A549 (cell line): ENCODE measurements at regions not wholly inside any gene's neighbourhood (a gene's known extent, or its start where the extent isn't known, plus 50 kb on each side); places are given as distances from the start of the nearest gene placed in this dataset.

Source experiments
- CHD2 ChIP-seq: fragments of 150-350 bp; IDR thresholded peaks from 2 replicates; pipeline ENCODE4 v1.6.1; 2014; ENCODE audit warnings: low read length; ENCODE audit not compliant: partially characterized antibody
- CTCF ChIP-seq: fragments of >200 bp; sonication (Bioruptor Twin); formaldehyde crosslinking; IDR thresholded peaks from 3 replicates; pipeline ENCODE4 v1.5.1; 2016
- EP300 ChIP-seq, 2 experiments: fragments of >200 bp; sonication (Bioruptor Twin); formaldehyde crosslinking; IDR thresholded peaks; 2 replicates in 1 of 2; 3 replicates in 1 of 2; pipeline ENCODE4 v1.6.1; 2016 to 2017
- HOXA7 ChIP-seq: fragments of 250-450 bp; sonication (Bioruptor Pico); IDR thresholded peaks from 2 replicates; pipeline ENCODE4 v1.5.0; 2020; ENCODE audit warnings: mild to moderate bottlenecking, moderate library complexity
- JUNB ChIP-seq: fragments of >200 bp; sonication (Bioruptor Twin); formaldehyde crosslinking; IDR thresholded peaks from 2 replicates; pipeline ENCODE4 v1.6.1; 2016
- MAX ChIP-seq: IDR thresholded peaks from 2 replicates; pipeline ENCODE4 v1.6.1; 2012
- MAZ ChIP-seq: fragments of 150-350 bp; IDR thresholded peaks from 2 replicates; pipeline ENCODE4 v1.6.1; 2014; ENCODE audit warnings: antibody characterized with exemption, low read depth, low read length, borderline replicate concordance
- POLR2A ChIP-seq: IDR thresholded peaks from 2 replicates; pipeline ENCODE4 v1.6.1; 2012; ENCODE audit warnings: mild to moderate bottlenecking, low read length
- RAD21 ChIP-seq, 2 experiments: fragments of >200 bp in 1 of 2; sonication (Bioruptor Twin) in 1 of 2; formaldehyde crosslinking in 1 of 2; IDR thresholded peaks in 1 of 2; conservative IDR thresholded peaks in 1 of 2; 2 replicates in 1 of 2; 3 replicates in 1 of 2; pipeline ENCODE4 v1.6.1; 2012 to 2018; ENCODE audit warnings: inconsistent platforms in 1 of 2
- RCOR1 ChIP-seq: fragments of 150-350 bp; IDR thresholded peaks from 2 replicates; pipeline ENCODE4 v1.6.1; 2014; ENCODE audit warnings: antibody characterized with exemption, low read length, low read depth
- REST ChIP-seq: fragments of 200-600 bp; sonication (generic); IDR thresholded peaks from 2 replicates; pipeline ENCODE4 v1.6.1; 2016; ENCODE audit warnings: antibody characterized with exemption, mild to moderate bottlenecking, moderate library complexity
- ZC3H11A ChIP-seq: fragments of 450-650 bp; IDR thresholded peaks from 2 replicates; pipeline ENCODE4 v1.6.1; 2014; ENCODE audit warnings: antibody characterized with exemption, mild to moderate bottlenecking

- TF ChIP-seq POLR2A (no peak), JUNB (no peak), CHD2 (no peak), CTCF (no peak), REST (no peak), MAX (no peak), MAZ (no peak), HOXA7 (CRISPR knock-in tag) (no peak), EP300 (IDR thresholded peaks at IDR 0.05) (no peak), RAD21 (conservative IDR thresholded peaks at IDR 0.05 in 1 of 2, IDR thresholded peaks at IDR 0.05 in 1 of 2) (no peak), RCOR1 (no peak), ZC3H11A (no peak)
Measured at GRCh38 chr21:16363100-16363499, 633.3 kb downstream of the USP25 start.
